ENCODE measurements at regions not wholly inside any gene's neighbourhood (a gene's known extent, or its start where the extent isn't known, plus 50 kb on each side); places are given as distances from the start of the nearest gene placed in this dataset.

DNA sequence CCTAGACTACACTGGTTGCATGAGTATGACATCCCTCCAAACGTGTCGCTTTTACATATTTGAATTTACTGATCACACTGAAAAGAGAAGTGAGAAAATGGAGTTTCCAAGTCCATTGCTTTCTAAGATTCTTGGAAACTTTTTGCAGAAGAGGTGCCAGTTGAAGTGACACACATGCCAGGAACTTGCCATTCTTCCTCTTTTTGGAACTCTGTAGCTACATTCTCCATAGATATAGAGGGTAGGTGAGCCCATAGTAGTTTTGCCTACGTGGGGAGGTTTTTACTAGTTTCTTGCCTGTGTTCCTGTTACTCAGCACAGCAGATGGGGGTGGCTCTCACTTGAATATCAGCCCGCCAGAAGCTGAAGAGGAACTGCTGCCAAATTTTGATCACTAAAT, 286.6 kb upstream of the NRP1 start:
- TF ChIP-seq, protein P1, sequence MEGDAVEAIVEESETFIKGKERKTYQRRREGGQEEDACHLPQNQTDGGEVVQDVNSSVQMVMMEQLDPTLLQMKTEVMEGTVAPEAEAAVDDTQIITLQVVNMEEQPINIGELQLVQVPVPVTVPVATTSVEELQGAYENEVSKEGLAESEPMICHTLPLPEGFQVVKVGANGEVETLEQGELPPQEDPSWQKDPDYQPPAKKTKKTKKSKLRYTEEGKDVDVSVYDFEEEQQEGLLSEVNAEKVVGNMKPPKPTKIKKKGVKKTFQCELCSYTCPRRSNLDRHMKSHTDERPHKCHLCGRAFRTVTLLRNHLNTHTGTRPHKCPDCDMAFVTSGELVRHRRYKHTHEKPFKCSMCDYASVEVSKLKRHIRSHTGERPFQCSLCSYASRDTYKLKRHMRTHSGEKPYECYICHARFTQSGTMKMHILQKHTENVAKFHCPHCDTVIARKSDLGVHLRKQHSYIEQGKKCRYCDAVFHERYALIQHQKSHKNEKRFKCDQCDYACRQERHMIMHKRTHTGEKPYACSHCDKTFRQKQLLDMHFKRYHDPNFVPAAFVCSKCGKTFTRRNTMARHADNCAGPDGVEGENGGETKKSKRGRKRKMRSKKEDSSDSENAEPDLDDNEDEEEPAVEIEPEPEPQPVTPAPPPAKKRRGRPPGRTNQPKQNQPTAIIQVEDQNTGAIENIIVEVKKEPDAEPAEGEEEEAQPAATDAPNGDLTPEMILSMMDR (IDR thresholded peaks at IDR 0.05; ENCODE audit: low read depth, low read length, poor library complexity, severe bottlenecking), result no peak
- no peak for TF ChIP-seq EZH2phosphoT487 (IDR thresholded peaks at IDR 0.05; ENCODE audit: borderline replicate concordance, low read length)
